GM12878 (cell line): ENCODE measurements at regions not wholly inside any gene's neighbourhood (a gene's known extent, or its start where the extent isn't known, plus 50 kb on each side); places are given as distances from the start of the nearest gene placed in this dataset.

Experiments used
- CEBPB ChIP-seq, 2 experiments: fragments of 150-350 bp in 1 of 2; IDR thresholded peaks; 2 replicates each; pipeline ENCODE4 v1.6.1; 2012 to 2014; ENCODE audit warnings: low read depth in 2 of 2, low read length in 2 of 2, borderline replicate concordance in 1 of 2, inconsistent platforms in 1 of 2
- CTCF ChIP-seq, 3 experiments: IDR thresholded peaks in 2 of 3; conservative IDR thresholded peaks in 1 of 3; 2 replicates each; pipeline ENCODE4 v1.5.1; 2011; ENCODE audit warnings: low read depth in 3 of 3, low read length in 3 of 3, mild to moderate bottlenecking in 3 of 3, control low read depth in 2 of 3, moderate library complexity in 2 of 3, inconsistent platforms in 1 of 3, mixed read lengths in 1 of 3; ENCODE audit not compliant: control insufficient read depth in 2 of 3, insufficient read depth in 1 of 3; ENCODE audit errors: extremely low read depth in 1 of 3
- ELK1 ChIP-seq: IDR thresholded peaks from 2 replicates; pipeline ENCODE4 v1.6.1; 2012; ENCODE audit warnings: low read depth, low read length, improper control_type of control experiment
- MTA3 ChIP-seq: IDR thresholded peaks from 2 replicates; pipeline ENCODE4 v1.6.1; 2012; ENCODE audit warnings: low read length, inconsistent platforms, borderline replicate concordance
- NBN ChIP-seq: fragments of 450-650 bp; IDR thresholded peaks from 2 replicates; pipeline ENCODE4 v1.6.1; 2016
- PML ChIP-seq: IDR thresholded peaks from 2 replicates; pipeline ENCODE4 v1.6.1; 2012; ENCODE audit warnings: low read length, inconsistent platforms
- POLR2A ChIP-seq: IDR thresholded peaks from 2 replicates; pipeline ENCODE4 v1.6.1; 2011; ENCODE audit warnings: low read depth, mild to moderate bottlenecking, low read length
- SIN3A ChIP-seq: IDR thresholded peaks from 2 replicates; pipeline ENCODE4 v1.6.1; 2012; ENCODE audit warnings: low read depth, low read length, improper control_type of control experiment
- SREBF2 ChIP-seq: IDR thresholded peaks from 2 replicates; pipeline ENCODE4 v1.6.1; 2012; ENCODE audit warnings: mild to moderate bottlenecking, low read length
- ZNF217 ChIP-seq: fragments of 450-650 bp; IDR thresholded peaks from 2 replicates; pipeline ENCODE4 v1.6.1; 2017; ENCODE audit warnings: antibody characterized with exemption, mild to moderate bottlenecking
- ZNF24 ChIP-seq: fragments of 450-650 bp; IDR thresholded peaks from 2 replicates; pipeline ENCODE4 v1.6.1; 2017; ENCODE audit warnings: antibody characterized with exemption, mild to moderate bottlenecking

DNA sequence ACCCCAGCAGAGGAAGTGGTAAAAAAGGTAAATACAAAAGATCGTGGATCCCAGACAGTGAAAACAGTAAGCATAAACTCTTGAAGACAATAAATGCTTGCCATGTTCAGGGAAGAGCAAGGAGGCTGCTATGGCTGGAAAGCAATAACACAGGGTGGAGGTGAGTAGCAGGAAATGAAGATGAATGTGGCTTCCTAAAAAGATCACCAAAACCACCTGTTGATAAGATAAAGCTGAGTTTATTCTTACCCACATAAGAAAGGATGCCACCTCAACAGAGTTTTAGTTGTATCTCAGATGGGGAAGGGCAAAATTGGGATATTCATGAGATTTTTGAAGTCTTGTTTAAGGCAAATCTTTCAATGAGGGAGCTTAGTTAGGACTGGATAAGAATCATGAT lies 273.3 kb downstream of the MSX2 start:
- no peak for TF ChIP-seq ZNF217
- no peak for TF ChIP-seq SIN3A
- no peak for TF ChIP-seq PML
- no peak for TF ChIP-seq NBN
- TF ChIP-seq CTCF (IDR thresholded peaks at IDR 0.05 in 2 of 3, conservative IDR thresholded peaks at IDR 0.05 in 1 of 3; ENCODE audit: control insufficient read depth in 2 of 3, extremely low read depth in 1 of 3, insufficient read depth in 1 of 3, low read depth in 3 of 3, low read length in 3 of 3): no peak
- TF ChIP-seq SREBF2: no peak
- no peak for TF ChIP-seq ELK1
- TF ChIP-seq CEBPB (IDR thresholded peaks at IDR 0.05; ENCODE audit: borderline replicate concordance in 1 of 2, low read depth in 2 of 2, low read length in 2 of 2): no peak
- TF ChIP-seq MTA3: no peak
- no peak for TF ChIP-seq POLR2A
- TF ChIP-seq ZNF24: no peak
